Retinal pigment epithelial cell (primary cell): ENCODE measurements at regions not wholly inside any gene's neighbourhood (a gene's known extent, or its start where the extent isn't known, plus 50 kb on each side); places are given as distances from the start of the nearest gene placed in this dataset.

ENCODE experiments used
- DNase-seq: peaks from one replicate; pipeline ENCODE4 v3.0.0-alpha.2; 2010; ENCODE audit warnings: low read depth
- H3K4me3 ChIP-seq: 2 replicates; pipeline ENCODE4 v1.5.1; 2011; ENCODE audit warnings: mild to moderate bottlenecking, low read length, control low read depth, moderate library complexity
- TF ChIP-seq, protein P1 (sequence below): conservative IDR thresholded peaks from 2 replicates; pipeline ENCODE4 v1.5.1; 2011; ENCODE audit warnings: low read depth, low read length, control low read depth, inconsistent platforms

DNA sequence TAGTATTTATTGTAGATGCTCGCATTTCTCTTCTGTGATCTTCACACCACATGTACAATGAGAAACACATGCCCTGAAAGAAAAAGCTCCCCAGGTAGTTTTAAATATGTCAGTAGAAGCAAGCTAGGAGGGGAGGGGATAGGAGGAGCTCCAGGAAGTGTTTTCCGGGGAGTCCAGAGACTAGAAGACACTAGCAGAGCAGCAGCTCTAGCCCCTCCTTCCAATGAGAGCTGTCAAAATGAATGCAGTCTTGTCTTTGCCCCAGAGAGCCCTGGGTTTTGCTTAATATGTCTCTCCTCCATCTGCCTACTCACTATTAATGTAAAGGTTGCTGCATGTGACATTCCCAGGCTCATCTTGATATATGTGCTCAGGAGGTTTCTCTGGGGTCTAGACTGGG, 462.6 kb upstream of the SOX11 start:
- no peak for DNase-seq
- TF ChIP-seq, protein P1, sequence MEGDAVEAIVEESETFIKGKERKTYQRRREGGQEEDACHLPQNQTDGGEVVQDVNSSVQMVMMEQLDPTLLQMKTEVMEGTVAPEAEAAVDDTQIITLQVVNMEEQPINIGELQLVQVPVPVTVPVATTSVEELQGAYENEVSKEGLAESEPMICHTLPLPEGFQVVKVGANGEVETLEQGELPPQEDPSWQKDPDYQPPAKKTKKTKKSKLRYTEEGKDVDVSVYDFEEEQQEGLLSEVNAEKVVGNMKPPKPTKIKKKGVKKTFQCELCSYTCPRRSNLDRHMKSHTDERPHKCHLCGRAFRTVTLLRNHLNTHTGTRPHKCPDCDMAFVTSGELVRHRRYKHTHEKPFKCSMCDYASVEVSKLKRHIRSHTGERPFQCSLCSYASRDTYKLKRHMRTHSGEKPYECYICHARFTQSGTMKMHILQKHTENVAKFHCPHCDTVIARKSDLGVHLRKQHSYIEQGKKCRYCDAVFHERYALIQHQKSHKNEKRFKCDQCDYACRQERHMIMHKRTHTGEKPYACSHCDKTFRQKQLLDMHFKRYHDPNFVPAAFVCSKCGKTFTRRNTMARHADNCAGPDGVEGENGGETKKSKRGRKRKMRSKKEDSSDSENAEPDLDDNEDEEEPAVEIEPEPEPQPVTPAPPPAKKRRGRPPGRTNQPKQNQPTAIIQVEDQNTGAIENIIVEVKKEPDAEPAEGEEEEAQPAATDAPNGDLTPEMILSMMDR = no peak
- no peak overlapping the region for H3K4me3 ChIP-seq

- DNase-seq = no peak
- H3K4me3 ChIP-seq = no peak overlapping the region
- TF ChIP-seq, protein P1 = no peak
These were observed 461.7 kb upstream of the SOX11 start for GRCh38 chr2:5230444-5230843.

DNA sequence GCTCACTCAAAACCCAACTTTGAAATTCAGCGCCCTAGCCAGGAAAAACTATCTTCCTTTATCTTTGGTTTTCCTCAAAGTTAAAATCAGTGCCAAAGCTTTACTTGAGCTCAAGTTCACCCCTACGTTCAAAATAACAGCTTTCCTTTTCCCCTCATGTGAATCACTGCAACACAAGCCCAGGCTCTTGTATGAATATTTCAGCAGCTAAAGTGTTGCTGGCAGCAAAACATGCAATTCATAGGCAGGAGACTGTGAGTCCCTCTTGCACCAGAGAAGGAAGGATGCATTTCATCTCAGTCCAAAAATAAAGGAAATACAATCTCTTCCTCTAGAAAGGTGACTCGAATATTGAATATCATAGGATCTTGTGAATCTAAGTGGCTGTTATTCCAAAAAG, 461.3 kb upstream of the SOX11 start:
- TF ChIP-seq, protein P1 = no peak
- H3K4me3 ChIP-seq = no peak overlapping the region
- DNase-seq = no peak

- TF ChIP-seq, protein P1 = no peak
- no peak overlapping the region for H3K4me3 ChIP-seq
- DNase-seq = no peak
These were observed 460.9 kb upstream of the SOX11 start for GRCh38 chr2:5231287-5231686.

- no peak for DNase-seq
These were observed 457.6 kb upstream of the SOX11 start for GRCh38 chr2:5234563-5234962.

GRCh38 chr2:5235701-5236100, 456.5 kb upstream of the SOX11 start:
- no peak for DNase-seq
- no peak overlapping the region for H3K4me3 ChIP-seq
- TF ChIP-seq, protein P1 = no peak

More at GRCh38 chr2:5234563-5234962, 457.6 kb upstream of the SOX11 start:
- H3K4me3 ChIP-seq = no peak overlapping the region
- TF ChIP-seq, protein P1 = no peak

GRCh38 chr2:5236249-5236648, 455.9 kb upstream of the SOX11 start:
- TF ChIP-seq, protein P1 = no peak
- H3K4me3 ChIP-seq = no peak overlapping the region
- DNase-seq = no peak
